NCI-H2081 treated with DMSO at 0.1 percent for 48 hours (cell line): ENCODE measurements at regions not wholly inside any gene's neighbourhood (a gene's known extent, or its start where the extent isn't known, plus 50 kb on each side); places are given as distances from the start of the nearest gene placed in this dataset.

Experiments
- DNase-seq: peaks from one replicate; lab custom pipeline; 2025; lab: John Stamatoyannopoulos, UW

DNA sequence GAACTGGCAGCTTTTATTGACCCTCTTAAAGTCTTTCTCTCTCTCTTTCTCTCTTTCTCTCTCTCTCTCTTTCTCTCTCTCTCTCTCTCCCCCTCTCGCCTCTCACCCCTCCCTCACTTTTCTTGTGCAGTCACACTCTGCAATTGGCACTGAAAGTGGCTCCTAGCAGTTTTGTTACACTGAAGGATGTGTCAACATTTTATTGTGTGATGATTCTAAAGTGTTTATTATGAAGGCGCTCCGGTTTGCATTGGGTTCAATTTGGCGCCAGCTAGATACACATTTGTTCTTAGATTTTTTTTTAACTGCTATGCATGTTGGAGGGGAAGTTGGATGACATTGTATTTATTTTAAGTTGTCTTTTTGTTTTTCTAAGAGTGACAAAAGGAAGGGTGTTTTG is 64.0 kb upstream of the CHRM3 start:
- DNase-seq = peak; percentile 32

GRCh38 chr1:239321877-239322276 is 64.5 kb upstream of the CHRM3 start:
- DNase-seq = no peak

DNA sequence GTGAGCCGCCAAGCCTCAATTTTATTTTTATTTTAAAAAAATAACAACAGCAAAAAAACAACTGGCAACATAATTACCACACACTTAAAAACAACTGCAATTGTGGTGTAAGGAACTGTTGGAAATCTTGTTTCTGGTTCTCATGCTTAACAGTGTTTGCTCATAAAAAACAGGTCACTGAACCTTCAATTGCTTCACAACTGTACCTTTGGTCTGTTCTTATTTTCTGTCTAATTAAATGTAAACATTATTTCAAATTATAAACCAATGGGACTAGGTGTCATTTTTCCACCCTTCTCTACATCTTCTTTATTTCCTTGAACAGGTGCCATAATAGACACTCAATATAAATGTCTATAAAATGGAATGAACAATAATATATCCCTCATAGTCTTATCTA is 68.4 kb upstream of the CHRM3 start:
- DNase-seq = no peak

- DNase-seq = no peak
Measured at GRCh38 chr1:239315631-239316217, 70.6 kb upstream of the CHRM3 start.

GRCh38 chr1:239311331-239311730 is 75.0 kb upstream of the CHRM3 start:
- no peak for DNase-seq

DNA sequence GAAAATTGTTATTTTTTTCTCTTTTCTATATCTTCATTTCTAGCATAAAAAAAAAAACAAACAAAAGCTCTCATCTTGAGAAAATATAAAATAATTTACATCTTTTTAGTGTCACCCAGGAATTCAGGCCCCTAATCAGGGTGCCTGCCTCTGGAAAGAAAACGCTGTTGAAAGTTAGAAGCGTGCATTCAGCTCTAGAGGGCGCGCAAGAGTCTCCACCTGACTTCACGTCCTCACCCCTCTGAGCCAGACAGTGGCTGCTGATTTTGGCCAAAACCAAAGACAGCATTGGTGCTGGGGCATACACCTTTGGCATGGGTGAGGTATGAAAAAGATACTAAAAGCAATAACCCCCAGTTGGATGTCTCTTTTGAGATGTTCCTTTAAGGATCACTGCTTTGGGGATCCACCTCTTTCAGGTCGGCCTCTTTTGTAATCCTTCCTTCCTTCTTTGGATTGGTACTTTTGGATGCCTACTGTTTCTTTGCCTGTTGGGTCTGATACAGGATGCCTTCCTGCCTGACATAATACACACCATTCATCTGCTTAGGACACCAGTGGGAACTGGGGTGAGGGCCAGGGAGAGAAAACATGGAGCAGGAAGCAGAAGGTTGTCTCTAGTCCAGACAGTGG is 77.6 kb upstream of the CHRM3 start:
- no peak for DNase-seq

DNA sequence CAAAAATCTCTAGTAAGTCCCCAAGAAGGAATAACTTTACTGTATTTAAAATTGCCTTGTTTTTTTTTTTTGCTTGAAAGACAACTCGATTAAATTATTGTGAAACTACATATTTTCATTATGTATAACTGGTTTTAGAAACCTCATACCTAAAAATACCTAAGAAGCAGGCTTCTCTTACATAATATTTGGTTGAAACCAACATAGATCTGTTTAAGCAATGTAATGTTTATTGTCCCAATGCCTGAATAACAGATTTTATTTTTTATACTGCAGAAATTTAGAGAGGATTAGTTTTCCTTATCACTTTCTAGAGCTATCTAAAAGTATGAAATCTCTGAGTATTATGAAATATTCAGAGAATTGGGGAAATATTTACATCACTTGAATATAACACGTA is 78.5 kb upstream of the CHRM3 start:
- no peak for DNase-seq

GRCh38 chr1:239306426-239306825 is 79.9 kb upstream of the CHRM3 start:
- DNase-seq = no peak

DNA sequence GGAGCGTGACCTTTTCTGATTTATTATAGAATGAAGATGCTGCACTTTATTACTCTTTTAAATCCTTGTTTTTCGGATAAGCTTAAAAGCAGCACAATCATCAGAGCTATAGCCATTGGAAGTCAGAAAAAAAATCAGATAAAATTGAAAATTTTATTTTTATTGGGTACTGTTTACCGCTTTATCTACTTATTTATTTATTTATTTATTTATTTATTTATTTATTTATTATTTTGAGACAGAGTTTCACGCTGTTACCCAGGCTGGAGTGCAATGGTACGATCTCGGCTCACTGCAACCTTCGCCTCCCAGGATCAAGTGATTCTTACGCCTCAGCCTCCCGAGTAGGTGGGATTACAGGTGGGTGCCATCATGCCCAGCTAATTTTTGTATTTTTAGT is 83.1 kb upstream of the CHRM3 start:
- no peak for DNase-seq

GRCh38 chr1:239302696-239303095 is 83.7 kb upstream of the CHRM3 start:
- no peak for DNase-seq

DNA sequence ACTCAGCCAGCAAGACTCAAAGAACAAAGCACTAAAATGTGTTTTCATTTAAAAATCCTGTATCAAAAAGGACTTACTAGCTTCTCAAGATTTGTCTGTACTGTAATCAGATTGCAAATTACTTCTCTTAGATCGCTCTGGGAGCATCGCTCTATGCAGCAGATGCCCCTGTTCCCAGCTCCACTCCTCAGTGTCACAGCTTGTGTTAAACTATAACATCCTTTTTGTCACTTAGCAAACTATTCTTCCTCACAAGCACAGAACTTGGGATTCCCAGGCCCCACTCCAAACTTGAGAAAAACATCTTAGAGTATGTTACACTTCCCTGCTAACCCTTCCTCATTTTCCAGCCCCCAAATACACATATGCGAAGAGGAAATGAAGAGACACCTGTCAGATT is 85.1 kb upstream of the CHRM3 start:
- no peak for DNase-seq

DNA sequence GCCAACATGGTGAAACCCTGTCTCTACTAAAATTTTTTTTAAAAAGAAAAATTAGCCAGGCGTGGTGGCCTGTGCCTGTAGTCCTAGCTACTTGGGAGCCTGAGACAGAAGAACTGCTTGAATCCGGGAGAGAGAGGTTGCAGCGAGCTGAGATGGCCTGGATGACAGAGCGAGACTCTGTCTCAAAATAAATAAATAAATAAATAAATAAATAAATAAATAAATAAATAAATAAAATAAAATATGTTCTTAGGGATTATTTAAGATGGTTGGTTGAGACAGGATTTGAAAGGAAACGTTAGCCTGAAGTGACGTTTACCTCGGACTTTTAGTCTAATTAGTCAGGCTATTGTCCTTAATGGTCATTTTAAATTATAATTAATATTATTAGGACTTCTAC is 88.5 kb upstream of the CHRM3 start:
- no peak for DNase-seq

- DNase-seq = no peak
Measured at GRCh38 chr1:239293350-239294110, 92.8 kb upstream of the CHRM3 start.

GRCh38 chr1:239288820-239289554 is 97.4 kb upstream of the CHRM3 start:
- DNase-seq = no peak

GRCh38 chr1:239287296-239287695 is 99.1 kb upstream of the CHRM3 start:
- DNase-seq = no peak

DNA sequence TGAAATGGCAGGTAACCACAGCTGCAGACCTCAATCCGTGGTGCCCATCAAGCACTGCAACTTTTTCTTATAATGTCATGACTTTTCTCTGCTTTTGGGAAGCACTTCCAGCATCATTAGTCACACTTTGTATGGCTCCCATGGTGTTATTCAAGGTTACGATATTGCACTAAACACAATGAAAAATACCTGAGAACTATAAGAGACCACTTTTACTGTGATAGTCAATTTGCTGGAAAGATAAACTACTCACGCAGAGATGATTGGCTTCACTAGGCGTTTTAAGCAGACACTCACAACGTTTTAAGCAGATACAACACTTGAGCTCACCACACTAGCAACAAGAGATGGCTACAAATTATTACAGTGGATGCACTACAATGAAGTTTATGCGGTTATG is 103.2 kb upstream of the CHRM3 start:
- no peak for DNase-seq

DNA sequence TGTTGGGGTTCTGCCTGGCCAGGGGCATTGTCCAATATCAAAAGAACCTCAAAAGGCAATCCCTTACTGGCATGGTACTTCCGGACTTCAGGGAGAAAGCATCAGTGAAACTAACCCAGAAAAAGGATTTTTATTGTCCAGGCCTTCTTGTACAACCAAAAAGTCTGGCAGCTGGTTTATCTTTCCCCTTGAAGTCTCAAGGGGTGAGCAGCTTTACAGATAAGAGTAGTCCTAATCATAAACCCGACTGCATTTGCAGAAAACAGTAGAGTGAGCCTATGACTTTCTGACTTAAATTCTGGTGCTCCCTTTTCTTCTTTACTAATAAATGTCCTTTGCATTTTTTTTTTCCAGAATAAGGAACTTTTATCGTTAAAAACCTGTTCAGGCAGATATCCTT is 104.0 kb upstream of the CHRM3 start:
- DNase-seq = no peak

DNA sequence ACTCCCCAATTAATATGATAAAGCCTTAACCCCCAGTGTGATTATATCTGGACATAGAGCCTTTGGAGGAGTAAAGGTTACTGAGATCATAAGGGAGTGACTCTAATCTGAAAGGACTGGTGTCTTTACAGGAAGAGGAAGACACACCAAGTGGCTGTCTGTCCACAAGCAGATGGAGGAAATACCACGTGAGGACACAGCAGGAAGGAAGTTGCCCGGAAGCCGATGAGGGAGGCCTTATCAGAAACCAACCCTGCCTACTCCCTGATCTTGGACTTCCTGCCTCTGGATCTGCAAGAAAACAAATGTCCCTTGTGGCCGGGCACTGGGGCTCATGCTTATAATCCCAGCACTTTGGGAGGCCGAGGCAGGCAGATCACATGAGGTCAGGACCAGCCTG is 110.3 kb upstream of the CHRM3 start:
- no peak for DNase-seq

DNA sequence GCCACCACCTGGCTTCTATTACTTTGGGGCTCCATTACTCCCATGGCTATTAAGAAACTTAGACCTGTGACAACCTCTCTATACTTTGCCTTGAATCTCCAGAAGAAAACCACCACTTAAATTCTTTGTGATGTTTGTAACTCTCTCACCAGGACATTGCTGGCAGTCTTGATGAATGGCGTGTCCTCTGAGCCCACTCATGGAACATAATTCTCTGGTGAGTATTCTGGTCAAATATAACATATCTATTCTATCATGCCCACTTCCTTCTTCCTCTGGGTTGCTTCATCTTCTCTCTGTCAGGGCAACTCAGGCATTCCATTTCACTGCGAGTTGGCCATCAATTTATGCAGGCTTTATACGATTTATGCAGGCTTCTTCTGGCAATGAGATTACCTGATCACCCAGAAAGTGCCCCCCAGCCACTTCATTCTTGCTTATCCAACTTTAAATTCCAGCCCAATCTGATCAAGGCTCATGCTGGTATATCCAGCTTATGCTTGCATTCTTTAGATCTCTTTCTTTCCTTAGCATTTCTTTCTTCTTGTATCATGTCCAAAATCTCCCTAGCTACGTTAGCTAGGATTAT is 112.0 kb upstream of the CHRM3 start:
- DNase-seq = no peak

GRCh38 chr1:239270509-239270908 is 115.9 kb upstream of the CHRM3 start:
- DNase-seq = no peak

- no peak for DNase-seq
Measured at GRCh38 chr1:239269706-239270105, 116.7 kb upstream of the CHRM3 start.

DNA sequence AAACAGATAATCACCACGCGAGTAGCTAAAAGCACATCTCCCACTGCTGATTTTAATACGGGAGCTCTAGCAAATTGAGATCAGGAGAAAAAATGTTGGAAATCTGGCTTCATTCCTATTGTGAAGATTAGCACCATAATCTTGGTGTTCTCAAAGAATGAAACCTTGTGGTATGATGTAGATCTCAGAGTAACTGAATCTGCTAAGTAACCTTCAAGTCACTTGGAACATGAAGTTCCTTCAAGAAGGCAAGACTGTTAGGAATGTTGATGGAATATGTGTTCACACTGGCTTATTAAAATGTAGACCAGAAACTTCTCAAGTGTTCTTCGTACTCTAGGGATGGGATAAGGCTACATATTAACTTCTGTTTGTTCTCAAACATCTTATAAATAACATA is 117.4 kb upstream of the CHRM3 start:
- no peak for DNase-seq

DNA sequence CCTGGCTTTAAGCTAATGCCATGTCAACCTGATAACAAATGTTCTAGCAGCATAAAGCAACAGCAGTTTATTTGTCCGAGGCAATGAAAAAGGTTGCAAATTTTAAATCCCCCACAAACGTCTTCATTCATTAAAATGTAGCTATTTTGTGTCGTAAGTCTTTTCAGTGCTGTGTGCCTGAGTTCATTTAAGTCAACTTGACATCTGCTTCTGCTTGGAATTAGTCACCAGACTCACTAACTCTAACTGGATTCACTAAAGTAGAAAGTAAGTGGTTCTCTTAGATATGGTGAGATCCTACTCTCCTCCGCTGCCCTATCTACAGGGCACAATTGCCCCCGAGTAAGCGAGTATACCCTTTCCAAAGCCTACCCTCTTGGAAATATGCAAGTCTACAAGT is 118.4 kb upstream of the CHRM3 start:
- DNase-seq = no peak
